Natural killer cell treated with Interleukin-12 subunit alpha and Interleukin-12 subunit beta and Interleukin-15 and Interleukin-18, amount 100 ng/mL, for 72 hours (primary cell): ENCODE measurements at regions not wholly inside any gene's neighbourhood (a gene's known extent, or its start where the extent isn't known, plus 50 kb on each side); places are given as distances from the start of the nearest gene placed in this dataset.

Experiments used
- ATAC-seq, 2 donors: fragments of 150-1000 bp; cut with Tn5 transposase in 1 of 2; sonication (Bioruptor Pico), chemical (Tn5 transposase) in 1 of 2; 2 replicates each; pipeline ENCODE4 v1.10.0; 2021
- DNase-seq: peaks from one replicate; pipeline ENCODE4 v3.0.0; 2022; ENCODE audit warnings: low spot score
- H3K27ac Mint-ChIP-seq, 2 donors: 1 replicate in 1 of 2; 2 replicates in 1 of 2; pipeline ENCODE4 v1.8.0; 2022; ENCODE audit warnings: mixed read lengths in 2 of 2, mild to moderate bottlenecking in 1 of 2, moderate library complexity in 1 of 2
- H3K27me3 Mint-ChIP-seq, 2 donors: 1 replicate in 1 of 2; 2 replicates in 1 of 2; pipeline ENCODE4 v1.8.0; 2022; ENCODE audit warnings: mixed read lengths in 2 of 2
- H3K36me3 Mint-ChIP-seq: one replicate; pipeline ENCODE4 v1.8.0; 2022; ENCODE audit warnings: mixed read lengths
- H3K4me1 Mint-ChIP-seq, 2 donors: 1 replicate in 1 of 2; 2 replicates in 1 of 2; pipeline ENCODE4 v1.8.0; 2022; ENCODE audit warnings: low read depth in 2 of 2, mixed read lengths in 2 of 2, mild to moderate bottlenecking in 1 of 2
- H3K4me3 Mint-ChIP-seq: one replicate; pipeline ENCODE4 v1.8.0; 2022; ENCODE audit warnings: mixed read lengths
- H3K9me3 Mint-ChIP-seq: 2 replicates; pipeline ENCODE4 v1.8.0; 2022; ENCODE audit warnings: mixed read lengths

DNA sequence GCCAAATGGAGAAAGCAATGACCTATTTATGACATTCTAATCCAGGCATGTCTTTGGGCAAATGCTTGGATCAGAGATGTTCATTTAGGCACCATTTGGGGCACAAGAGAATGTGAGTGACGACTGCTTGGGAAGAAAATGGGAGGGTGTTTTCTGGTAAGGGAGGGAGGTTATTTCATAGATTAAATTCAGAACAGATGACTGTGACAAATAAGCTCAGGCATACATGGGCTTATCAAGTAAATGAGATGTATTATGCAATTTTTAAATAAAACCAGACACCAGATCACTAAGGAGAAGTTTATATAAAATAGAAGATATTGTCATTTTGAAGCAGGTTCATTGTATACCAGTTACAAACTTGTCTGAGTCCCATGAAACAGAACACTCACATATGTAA, 71.4 kb upstream of the UGT8 start:
- no peaks in the 10 kb centered on the region for H3K4me1 Mint-ChIP-seq
- no peak for ATAC-seq

DNA sequence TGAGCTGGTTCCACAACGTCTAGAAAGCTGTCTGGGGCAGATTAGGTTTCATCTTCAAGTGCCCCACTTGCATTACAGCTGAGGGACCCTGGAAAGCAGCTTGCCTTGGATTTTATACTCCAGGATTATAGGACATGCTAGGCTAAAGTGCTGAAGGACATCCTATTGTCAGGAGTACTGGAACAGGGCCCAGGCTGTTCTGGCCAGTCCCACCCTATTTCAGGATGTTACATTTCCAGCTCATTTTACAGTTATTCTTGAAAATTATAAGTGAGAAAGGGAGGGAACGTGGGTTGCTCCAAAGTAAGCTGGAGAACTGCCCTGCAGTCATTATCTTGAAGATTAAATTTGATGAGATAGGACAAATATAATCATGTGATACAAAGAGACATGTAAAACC, 71.0 kb upstream of the UGT8 start:
- Mint-ChIP-seq H3K9me3 (peaks cover 9% of the 10 kb centered on the region), H3K27ac (no peak overlapping the region), H3K4me3 (no peak overlapping the region), H3K36me3 (peaks cover 7% of the 10 kb centered on the region), H3K4me1 (no peaks in the 10 kb centered on the region), H3K27me3 (no peaks in the 10 kb centered on the region)
- no peak for ATAC-seq
- DNase-seq: no peak

More for the DNA sequence above, 71.4 kb upstream of the UGT8 start:
- peaks cover 7% of the 10 kb centered on the region for H3K36me3 Mint-ChIP-seq
- DNase-seq: no peak
- no peak overlapping the region for H3K4me3 Mint-ChIP-seq
- no peak overlapping the region for H3K27ac Mint-ChIP-seq
- no peaks in the 10 kb centered on the region for H3K27me3 Mint-ChIP-seq
- peaks cover 10% of the 10 kb centered on the region for H3K9me3 Mint-ChIP-seq

DNA sequence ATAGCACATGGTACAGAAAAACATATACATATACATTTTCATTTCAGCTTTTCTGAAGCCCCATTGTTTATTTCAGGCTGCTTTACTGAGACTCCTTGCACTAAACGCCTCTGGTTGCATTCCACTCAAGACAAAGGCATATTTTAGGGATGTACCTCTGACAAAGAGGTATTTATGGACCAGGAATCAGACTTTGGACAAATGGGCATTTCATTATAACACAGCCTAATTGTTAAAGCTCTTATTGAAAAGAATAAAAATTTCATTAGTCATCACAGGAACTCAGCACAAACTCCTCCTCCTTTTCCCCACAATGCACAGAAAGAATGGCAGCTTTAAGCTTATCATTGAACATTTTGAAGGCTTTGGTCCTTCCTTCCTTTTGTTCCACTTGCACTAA, 62.9 kb upstream of the UGT8 start:
- no peak for DNase-seq
- Mint-ChIP-seq H3K27ac (no peak overlapping the region), H3K4me1 (no peaks in the 10 kb centered on the region), H3K9me3 (no peaks in the 10 kb centered on the region), H3K27me3 (no peaks in the 10 kb centered on the region), H3K4me3 (no peak overlapping the region), H3K36me3 (no peaks in the 10 kb centered on the region)
- no peak for ATAC-seq

DNA sequence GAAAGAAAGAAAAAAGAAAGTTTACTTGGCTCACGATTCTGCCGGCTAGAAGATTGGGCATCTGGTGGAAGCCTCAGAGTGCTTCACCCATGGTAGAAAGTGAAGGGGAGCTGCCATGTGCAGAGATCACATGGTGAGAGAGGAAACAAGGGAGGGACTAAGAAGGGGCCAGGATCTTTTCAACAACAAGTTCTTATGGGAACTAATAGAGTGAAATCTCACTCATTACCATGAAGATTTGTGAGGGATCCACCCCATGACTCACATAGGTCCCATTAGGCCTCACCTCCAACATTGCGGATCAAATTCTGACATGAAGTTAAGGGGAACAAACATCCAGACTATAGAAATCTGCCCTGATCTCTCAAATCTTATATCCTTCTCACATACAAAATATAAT, 61.3 kb upstream of the UGT8 start:
- no peaks in the 10 kb centered on the region for H3K36me3 Mint-ChIP-seq
- no peaks in the 10 kb centered on the region for H3K27me3 Mint-ChIP-seq
- DNase-seq: no peak
- ATAC-seq: no peak
- H3K4me3 Mint-ChIP-seq: no peak overlapping the region
- H3K9me3 Mint-ChIP-seq: no peaks in the 10 kb centered on the region
- no peaks in the 10 kb centered on the region for H3K4me1 Mint-ChIP-seq
- H3K27ac Mint-ChIP-seq: no peak overlapping the region

DNA sequence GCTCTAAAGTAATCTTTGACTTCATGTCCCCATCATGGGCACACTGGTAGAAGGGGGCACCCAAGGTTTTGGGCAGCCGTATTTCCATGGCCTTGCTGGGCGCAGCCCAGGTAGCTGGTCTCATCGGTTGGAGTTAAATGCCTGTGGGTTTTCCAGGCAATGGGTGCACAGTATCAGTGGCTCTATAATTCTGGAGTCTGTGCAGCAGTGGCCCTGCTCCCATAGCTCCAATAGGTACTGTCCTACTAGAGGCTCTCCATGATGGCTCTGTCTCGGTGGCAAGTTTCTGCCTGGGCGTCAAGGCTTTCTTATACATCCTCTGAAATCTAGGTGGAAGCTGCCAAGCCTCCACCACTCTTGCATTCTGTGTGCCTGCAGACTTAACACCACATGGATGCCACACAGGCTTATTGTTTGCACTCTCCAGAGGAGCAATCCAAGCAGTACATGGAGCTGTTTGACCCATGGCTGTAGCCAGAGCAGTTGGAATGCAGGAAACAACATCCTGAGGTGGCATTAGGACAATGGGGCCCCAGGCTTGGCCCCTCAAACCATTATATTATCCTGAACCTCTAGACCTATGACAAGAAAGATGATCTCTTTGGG, 60.5 kb upstream of the UGT8 start:
- H3K36me3 Mint-ChIP-seq: no peaks in the 10 kb centered on the region
- no peaks in the 10 kb centered on the region for H3K4me1 Mint-ChIP-seq
- no peaks in the 10 kb centered on the region for H3K27me3 Mint-ChIP-seq
- DNase-seq (no peak), ATAC-seq (peak in 1 of 2 donors; percentile 52)
- H3K4me3 Mint-ChIP-seq: no peak overlapping the region
- H3K9me3 Mint-ChIP-seq: no peaks in the 10 kb centered on the region
- H3K27ac Mint-ChIP-seq: no peak overlapping the region

DNA sequence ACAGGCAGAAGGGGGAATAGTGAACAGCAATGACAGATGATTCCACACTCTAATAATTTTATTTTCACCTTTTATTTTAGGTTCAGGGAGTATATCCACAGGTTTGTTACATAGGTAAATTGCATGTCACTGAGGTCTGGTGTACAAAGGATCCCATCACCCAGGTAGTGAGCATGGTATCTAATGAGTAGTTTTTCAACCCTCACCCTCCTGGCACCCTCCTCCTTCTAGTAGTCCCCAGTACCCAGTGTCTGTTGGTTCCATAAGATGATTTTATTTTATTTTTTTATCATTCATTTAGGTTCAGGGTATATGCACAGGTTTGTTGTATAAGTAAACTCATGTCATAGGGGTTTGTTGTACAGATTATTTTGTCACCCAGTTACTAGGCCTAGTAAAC, 58.6 kb upstream of the UGT8 start:
- no peaks in the 10 kb centered on the region for H3K36me3 Mint-ChIP-seq
- no peaks in the 10 kb centered on the region for H3K27me3 Mint-ChIP-seq
- DNase-seq (no peak), ATAC-seq (no peak)
- no peaks in the 10 kb centered on the region for H3K9me3 Mint-ChIP-seq
- H3K4me1 Mint-ChIP-seq: no peaks in the 10 kb centered on the region
- no peak overlapping the region for H3K27ac Mint-ChIP-seq
- H3K4me3 Mint-ChIP-seq: no peak overlapping the region

DNA sequence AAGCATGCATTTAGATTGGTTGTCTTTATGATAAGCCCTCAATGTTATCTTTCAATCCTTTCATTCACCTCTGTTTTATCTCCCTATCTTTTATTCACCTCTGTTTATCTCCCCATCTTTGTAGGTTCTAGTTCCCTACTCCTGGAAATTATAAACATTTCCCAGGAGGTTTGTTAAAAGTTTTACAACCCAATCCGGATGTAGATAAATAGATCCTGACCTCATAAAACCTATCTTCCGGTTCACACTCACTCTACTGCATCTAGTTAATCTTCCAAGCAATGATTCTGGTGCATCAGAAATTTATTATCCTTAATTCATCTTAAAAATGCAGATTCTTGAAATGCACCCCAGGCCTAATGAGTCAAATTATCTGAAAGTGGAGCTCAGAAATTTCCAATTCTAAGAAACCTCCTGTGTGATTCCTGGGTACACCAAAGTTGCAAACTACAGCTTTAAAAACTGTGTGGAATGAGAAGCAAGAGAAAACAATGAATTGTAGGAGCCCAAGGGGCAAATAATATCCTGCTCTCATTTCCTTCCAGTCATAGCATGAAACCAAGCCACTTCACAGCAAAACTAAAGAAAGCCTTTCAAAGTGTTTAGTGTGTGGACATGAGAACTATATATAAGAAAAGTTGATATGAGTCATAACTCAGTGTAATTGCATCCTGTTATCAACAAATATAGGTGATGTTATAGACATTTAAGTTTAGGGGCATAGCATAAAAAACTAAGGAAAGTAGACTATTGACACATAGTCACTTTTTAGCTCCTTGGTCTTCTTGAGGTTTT, 51.1 kb upstream of the UGT8 start:
- Mint-ChIP-seq H3K36me3 (no peaks in the 10 kb centered on the region), H3K4me1 (no peaks in the 10 kb centered on the region), H3K27me3 (no peaks in the 10 kb centered on the region), H3K4me3 (no peak overlapping the region), H3K27ac (no peak overlapping the region), H3K9me3 (peaks cover 5% of the 10 kb centered on the region)
- ATAC-seq: no peak
- DNase-seq: no peak
